H1 (cell line): ENCODE measurements at regions not wholly inside any gene's neighbourhood (a gene's known extent, or its start where the extent isn't known, plus 50 kb on each side); places are given as distances from the start of the nearest gene placed in this dataset.

Experiments
- CTCF ChIP-seq, 3 experiments: IDR thresholded peaks; 1 replicate in 2 of 3; 2 replicates in 1 of 3; pipeline versions ENCODE4 v1.5.1 to v1.6.1; 2011; ENCODE audit warnings: low read length in 3 of 3, mild to moderate bottlenecking in 3 of 3, inconsistent platforms in 2 of 3, low read depth in 1 of 3, moderate library complexity in 1 of 3; ENCODE audit not compliant: insufficient read depth in 1 of 3; ENCODE audit errors: control extremely low read depth in 1 of 3
- E2F6 ChIP-seq: IDR thresholded peaks from 2 replicates; pipeline ENCODE4 v1.6.1; 2012; ENCODE audit warnings: inconsistent platforms
- EZH2 ChIP-seq: fragments of 200-600 bp; sonication (generic); IDR thresholded peaks from 2 replicates; pipeline ENCODE4 v1.7.1; 2012; ENCODE audit warnings: low read depth, mild to moderate bottlenecking, moderate library complexity, low read length, inconsistent platforms; ENCODE audit not compliant: severe bottlenecking
- MAFK ChIP-seq: IDR thresholded peaks from 2 replicates; pipeline ENCODE4 v1.6.1; 2012; ENCODE audit warnings: low read depth, mild to moderate bottlenecking, improper control_type of control experiment, low read length
- POLR2A ChIP-seq, 2 experiments: IDR thresholded peaks; 1 replicate in 1 of 2; 2 replicates in 1 of 2; pipeline ENCODE4 v1.6.1; 2011; ENCODE audit warnings: low read depth in 2 of 2, low read length in 2 of 2, mild to moderate bottlenecking in 2 of 2; ENCODE audit errors: control extremely low read depth in 1 of 2
- POLR2AphosphoS5 ChIP-seq: IDR thresholded peaks from 2 replicates; pipeline ENCODE4 v1.6.1; 2011; ENCODE audit warnings: low read depth, low read length
- RBBP5 ChIP-seq: IDR thresholded peaks from 2 replicates; pipeline ENCODE4 v1.7.1; 2012; ENCODE audit warnings: low read depth, mild to moderate bottlenecking, inconsistent platforms, low read length, moderate library complexity, borderline replicate concordance
- RXRA ChIP-seq: IDR thresholded peaks from 2 replicates; pipeline ENCODE4 v1.6.1; 2011; ENCODE audit warnings: low read depth, mild to moderate bottlenecking, low read length, moderate library complexity; ENCODE audit not compliant: insufficient read depth

DNA sequence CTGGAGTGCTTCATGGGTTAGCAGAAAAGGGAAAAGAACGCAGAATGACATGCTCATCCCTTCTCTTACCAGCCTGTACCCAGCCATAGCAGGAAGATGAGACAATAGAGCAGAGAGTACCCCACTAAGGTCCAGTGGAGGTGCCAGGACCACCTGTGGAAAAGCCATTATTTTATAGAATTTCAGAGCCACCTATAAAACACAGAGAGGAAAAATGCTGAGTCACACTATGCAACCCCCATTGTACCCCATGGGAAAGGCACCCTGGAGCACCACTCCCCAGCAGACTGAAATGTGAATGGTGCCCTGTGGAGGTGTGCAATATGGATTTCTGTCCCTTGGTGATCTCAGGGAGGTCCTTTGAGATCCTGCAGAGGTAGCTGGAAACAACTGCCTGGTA lies 97.2 kb downstream of the HES1 start:
- no peak for TF ChIP-seq CTCF (IDR thresholded peaks at IDR 0.05; ENCODE audit: control extremely low read depth in 1 of 3, insufficient read depth in 1 of 3, low read depth in 1 of 3, low read length in 3 of 3)
- no peak for TF ChIP-seq POLR2A (IDR thresholded peaks at IDR 0.05; ENCODE audit: control extremely low read depth in 1 of 2, low read depth in 2 of 2, low read length in 2 of 2)
- no peak for TF ChIP-seq EZH2
- TF ChIP-seq RXRA: no peak
- no peak for TF ChIP-seq RBBP5
- peak; percentile 55; the same call in 1 of the 2 replicates for TF ChIP-seq MAFK
- TF ChIP-seq POLR2AphosphoS5: no peak
- no peak for TF ChIP-seq E2F6
